ENCODE measurements at regions not wholly inside any gene's neighbourhood (a gene's known extent, or its start where the extent isn't known, plus 50 kb on each side); places are given as distances from the start of the nearest gene placed in this dataset.
"Not testable (repeated sequence)": the region's sequence is repeated elsewhere in the genome, so short reads cannot be mapped to it uniquely, and the experiment has no call there.

- DNase-seq (ENCODE audit: low read depth): no peak
- H3K4me3 ChIP-seq (ENCODE audit: low read length): no peak overlapping the region
- TF ChIP-seq, protein P1, sequence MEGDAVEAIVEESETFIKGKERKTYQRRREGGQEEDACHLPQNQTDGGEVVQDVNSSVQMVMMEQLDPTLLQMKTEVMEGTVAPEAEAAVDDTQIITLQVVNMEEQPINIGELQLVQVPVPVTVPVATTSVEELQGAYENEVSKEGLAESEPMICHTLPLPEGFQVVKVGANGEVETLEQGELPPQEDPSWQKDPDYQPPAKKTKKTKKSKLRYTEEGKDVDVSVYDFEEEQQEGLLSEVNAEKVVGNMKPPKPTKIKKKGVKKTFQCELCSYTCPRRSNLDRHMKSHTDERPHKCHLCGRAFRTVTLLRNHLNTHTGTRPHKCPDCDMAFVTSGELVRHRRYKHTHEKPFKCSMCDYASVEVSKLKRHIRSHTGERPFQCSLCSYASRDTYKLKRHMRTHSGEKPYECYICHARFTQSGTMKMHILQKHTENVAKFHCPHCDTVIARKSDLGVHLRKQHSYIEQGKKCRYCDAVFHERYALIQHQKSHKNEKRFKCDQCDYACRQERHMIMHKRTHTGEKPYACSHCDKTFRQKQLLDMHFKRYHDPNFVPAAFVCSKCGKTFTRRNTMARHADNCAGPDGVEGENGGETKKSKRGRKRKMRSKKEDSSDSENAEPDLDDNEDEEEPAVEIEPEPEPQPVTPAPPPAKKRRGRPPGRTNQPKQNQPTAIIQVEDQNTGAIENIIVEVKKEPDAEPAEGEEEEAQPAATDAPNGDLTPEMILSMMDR (conservative IDR thresholded peaks at IDR 0.05; ENCODE audit: low read depth, low read length): no peak
Measured at GRCh38 chr3:26089249-26089648, 299.4 kb downstream of the OXSM start.

DNA sequence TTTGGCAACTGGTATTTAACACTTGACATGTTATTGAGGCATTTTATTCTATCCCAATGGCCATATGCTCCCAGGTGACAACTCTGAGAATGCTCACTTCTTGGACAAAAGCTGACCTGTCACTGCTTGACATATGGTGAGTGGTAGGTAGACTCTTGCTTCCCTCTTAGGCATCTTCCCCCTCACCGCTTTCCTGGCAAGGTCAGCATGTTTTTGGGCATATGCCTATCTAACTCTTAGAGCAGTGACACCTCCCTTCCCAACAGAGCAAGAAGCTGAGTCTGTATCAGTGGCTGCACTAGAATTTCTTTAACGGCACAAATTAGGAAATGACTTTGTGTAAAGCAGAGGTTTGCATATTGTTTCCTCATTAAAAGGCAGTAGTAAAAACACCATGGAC, 300.7 kb downstream of the OXSM start:
- TF ChIP-seq, protein P1 (conservative IDR thresholded peaks at IDR 0.05; ENCODE audit: low read depth, low read length): no peak
- H3K4me3 ChIP-seq (ENCODE audit: low read length): no peak overlapping the region
- no peak for DNase-seq (ENCODE audit: low read depth)

DNA sequence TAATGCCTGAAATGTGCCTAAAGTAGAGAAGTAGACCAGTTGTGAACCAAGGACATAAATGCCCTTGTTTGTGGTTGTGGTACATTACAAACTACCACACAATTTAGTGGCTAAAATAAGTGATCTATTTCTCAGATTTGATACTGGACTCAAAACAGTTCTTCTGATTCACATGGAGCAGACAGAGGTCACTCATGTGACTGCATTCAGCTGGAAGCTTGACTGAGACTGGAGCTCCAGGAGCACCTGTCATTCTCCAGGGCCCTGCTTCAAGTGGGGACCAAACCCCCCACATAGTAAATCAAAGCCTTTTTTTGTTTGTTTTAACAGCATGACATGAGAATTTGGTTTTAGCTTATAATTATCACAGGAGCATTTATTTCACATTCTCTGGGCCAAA, 301.2 kb downstream of the OXSM start:
- DNase-seq (ENCODE audit: low read depth): no peak
- H3K4me3 ChIP-seq (ENCODE audit: low read length): no peak overlapping the region
- TF ChIP-seq, protein P1 (conservative IDR thresholded peaks at IDR 0.05; ENCODE audit: low read depth, low read length): no peak

DNA sequence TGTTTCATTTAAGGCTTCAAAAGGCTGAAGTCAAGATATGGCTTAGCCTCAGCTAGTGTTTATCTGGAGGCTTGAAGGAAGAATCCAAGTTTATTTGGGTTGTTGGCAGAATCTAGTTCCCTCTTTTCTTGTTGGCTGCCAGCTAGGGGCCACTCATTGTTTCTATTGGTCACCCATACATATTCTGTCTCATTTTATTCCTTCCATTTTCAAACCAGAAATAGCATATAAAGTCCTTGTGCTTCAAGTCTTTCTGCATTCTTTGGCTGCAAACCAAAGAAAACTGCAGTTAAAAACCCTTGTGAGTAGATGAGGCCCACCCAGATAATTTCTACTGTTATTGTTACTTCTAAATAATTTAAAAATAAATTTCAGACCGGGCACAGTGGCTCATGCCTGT, 301.7 kb downstream of the OXSM start:
- DNase-seq (ENCODE audit: low read depth): no peak
- TF ChIP-seq, protein P1 (conservative IDR thresholded peaks at IDR 0.05; ENCODE audit: low read depth, low read length): no peak

DNA sequence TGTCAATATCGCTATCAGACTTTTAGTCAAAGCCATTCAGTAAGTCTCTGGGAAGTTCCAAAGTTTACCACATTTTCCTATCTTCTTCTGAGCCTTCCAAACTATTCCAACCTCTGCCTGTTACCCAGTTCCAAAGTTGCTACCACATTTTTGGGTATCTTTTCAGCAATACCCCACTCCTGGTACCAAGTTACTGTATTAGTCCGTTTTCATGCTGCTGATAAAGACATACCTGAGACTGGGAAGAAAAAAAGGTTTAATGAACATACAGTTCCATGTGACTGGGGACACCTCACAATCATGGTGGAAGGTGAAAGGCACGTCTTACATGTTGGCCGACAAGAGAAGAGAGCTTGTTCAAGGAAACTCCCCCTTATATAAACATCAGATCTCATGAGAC, 307.2 kb downstream of the OXSM start:
- H3K4me3 ChIP-seq (ENCODE audit: low read length); DNase-seq (ENCODE audit: low read depth): not testable (repeated sequence)

More for the DNA sequence above, 301.7 kb downstream of the OXSM start:
- no peak overlapping the region for H3K4me3 ChIP-seq (ENCODE audit: low read length)

DNA sequence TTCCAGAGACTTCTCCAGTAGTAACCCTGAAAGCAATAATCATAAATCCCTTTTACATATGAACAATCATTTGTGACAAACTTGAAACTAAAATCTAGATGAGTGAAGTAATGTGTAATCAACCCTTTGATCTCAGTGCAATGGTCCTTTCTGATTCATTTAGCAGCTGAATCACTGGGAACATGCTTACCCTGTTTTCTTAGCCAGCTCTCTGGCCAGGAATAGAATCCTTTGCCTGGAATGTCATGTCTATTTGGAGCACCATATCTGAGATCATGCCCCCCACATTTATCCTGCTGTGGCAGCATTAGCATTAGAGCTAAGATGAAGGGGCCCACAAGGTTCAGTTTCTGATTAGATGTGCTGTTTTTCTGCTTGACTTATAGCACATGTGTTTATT, 309.8 kb downstream of the OXSM start:
- DNase-seq (ENCODE audit: low read depth): peak; percentile 8
- TF ChIP-seq, protein P1 (conservative IDR thresholded peaks at IDR 0.05; ENCODE audit: low read depth, low read length): no peak
- no peak overlapping the region for H3K4me3 ChIP-seq (ENCODE audit: low read length)

- H3K4me3 ChIP-seq (ENCODE audit: low read length): no peak overlapping the region
- TF ChIP-seq, protein P1 (conservative IDR thresholded peaks at IDR 0.05; ENCODE audit: low read depth, low read length): no peak
- DNase-seq (ENCODE audit: low read depth): no peak
Measured at GRCh38 chr3:26100176-26100575, 310.3 kb downstream of the OXSM start.

GRCh38 chr3:26102376-26102775, 312.5 kb downstream of the OXSM start:
- DNase-seq (ENCODE audit: low read depth): no peak
- TF ChIP-seq, protein P1 (conservative IDR thresholded peaks at IDR 0.05; ENCODE audit: low read depth, low read length): no peak
- H3K4me3 ChIP-seq (ENCODE audit: low read length): no peak overlapping the region

Measured in retinal pigment epithelial cell (primary cell).